Left hindlimb (tissue), 1 donor: ENCODE measurements at regions not wholly inside any gene's neighbourhood (a gene's known extent, or its start where the extent isn't known, plus 50 kb on each side); places are given as distances from the start of the nearest gene placed in this dataset.
"Not testable (repeated sequence)": the region's sequence is repeated elsewhere in the genome, so short reads cannot be mapped to it uniquely, and the experiment has no call there.

Experiments
- DNase-seq: peaks from one replicate; pipeline ENCODE4 v3.0.0-alpha.2; 2018

GRCh38 chr5:172525307-172525995 lies 71.1 kb upstream of the SH3PXD2B start:
- DNase-seq: no peak

GRCh38 chr5:172524573-172525021 lies 70.3 kb upstream of the SH3PXD2B start:
- DNase-seq: no peak

- no peak for DNase-seq
Measured at GRCh38 chr5:172523146-172523745, 68.9 kb upstream of the SH3PXD2B start.

- DNase-seq: no peak
Measured at GRCh38 chr5:172521338-172521932, 67.1 kb upstream of the SH3PXD2B start.

- no peak for DNase-seq
Measured at GRCh38 chr5:172511952-172512351, 57.6 kb upstream of the SH3PXD2B start.

GRCh38 chr5:172509405-172509781 lies 55.1 kb upstream of the SH3PXD2B start:
- DNase-seq: no peak

GRCh38 chr5:172508471-172509404 lies 54.4 kb upstream of the SH3PXD2B start:
- no peak for DNase-seq

- not testable (repeated sequence) for DNase-seq
Measured at GRCh38 chr5:172507485-172507884, 53.2 kb upstream of the SH3PXD2B start.

- no peak for DNase-seq
Measured at GRCh38 chr5:172506921-172507320, 52.6 kb upstream of the SH3PXD2B start.

- no peak for DNase-seq
Measured at GRCh38 chr5:172506251-172506650, 51.9 kb upstream of the SH3PXD2B start.

- DNase-seq: no peak
Measured at GRCh38 chr5:172505845-172506244, 51.5 kb upstream of the SH3PXD2B start.

- DNase-seq: no peak
Measured at GRCh38 chr5:172505403-172505759, 51.1 kb upstream of the SH3PXD2B start.

GRCh38 chr5:172504701-172505402 lies 50.5 kb upstream of the SH3PXD2B start:
- peak; percentile 82 for DNase-seq

- DNase-seq: peak; percentile 59
Measured at GRCh38 chr5:172503925-172504700, 49.8 kb upstream of the SH3PXD2B start.
